ENCODE measurements at regions not wholly inside any gene's neighbourhood (a gene's known extent, or its start where the extent isn't known, plus 50 kb on each side); places are given as distances from the start of the nearest gene placed in this dataset.

DNA sequence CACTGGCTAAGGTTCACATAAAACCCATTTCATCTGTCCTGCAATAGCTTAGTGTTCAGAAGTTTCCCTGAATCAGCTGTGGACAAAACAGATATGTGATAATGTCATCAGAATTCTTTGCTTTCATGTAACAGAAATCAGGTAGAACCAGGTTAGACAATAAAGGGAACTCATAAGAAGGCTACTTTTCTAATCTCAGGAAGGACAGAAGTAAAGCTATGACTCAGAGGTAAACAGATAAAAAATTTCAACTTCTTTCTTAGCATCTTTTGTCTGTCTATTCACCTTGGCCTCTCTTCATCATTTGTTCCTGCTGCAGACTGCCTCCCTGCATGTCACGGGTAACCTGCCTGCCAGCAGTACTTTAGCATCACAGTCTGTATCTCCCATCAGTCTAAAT is 643.1 kb downstream of the MECOM start:
- TF ChIP-seq, protein P1, sequence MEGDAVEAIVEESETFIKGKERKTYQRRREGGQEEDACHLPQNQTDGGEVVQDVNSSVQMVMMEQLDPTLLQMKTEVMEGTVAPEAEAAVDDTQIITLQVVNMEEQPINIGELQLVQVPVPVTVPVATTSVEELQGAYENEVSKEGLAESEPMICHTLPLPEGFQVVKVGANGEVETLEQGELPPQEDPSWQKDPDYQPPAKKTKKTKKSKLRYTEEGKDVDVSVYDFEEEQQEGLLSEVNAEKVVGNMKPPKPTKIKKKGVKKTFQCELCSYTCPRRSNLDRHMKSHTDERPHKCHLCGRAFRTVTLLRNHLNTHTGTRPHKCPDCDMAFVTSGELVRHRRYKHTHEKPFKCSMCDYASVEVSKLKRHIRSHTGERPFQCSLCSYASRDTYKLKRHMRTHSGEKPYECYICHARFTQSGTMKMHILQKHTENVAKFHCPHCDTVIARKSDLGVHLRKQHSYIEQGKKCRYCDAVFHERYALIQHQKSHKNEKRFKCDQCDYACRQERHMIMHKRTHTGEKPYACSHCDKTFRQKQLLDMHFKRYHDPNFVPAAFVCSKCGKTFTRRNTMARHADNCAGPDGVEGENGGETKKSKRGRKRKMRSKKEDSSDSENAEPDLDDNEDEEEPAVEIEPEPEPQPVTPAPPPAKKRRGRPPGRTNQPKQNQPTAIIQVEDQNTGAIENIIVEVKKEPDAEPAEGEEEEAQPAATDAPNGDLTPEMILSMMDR (IDR thresholded peaks at IDR 0.05; ENCODE audit: insufficient read depth, low read length, poor library complexity, severe bottlenecking), result no peak
- no peak for TF ChIP-seq EZH2phosphoT487 (conservative IDR thresholded peaks at IDR 0.05; ENCODE audit: low read length)
